OCI-LY1 (cell line): ENCODE measurements at regions not wholly inside any gene's neighbourhood (a gene's known extent, or its start where the extent isn't known, plus 50 kb on each side); places are given as distances from the start of the nearest gene placed in this dataset.

Source experiments
- H2AFZ ChIP-seq: fragments of 200-600 bp; sonication (generic), shearing (Covaris generic); 2 replicates; pipeline ENCODE4 v1.6.0; 2014; ENCODE audit warnings: antibody characterized with exemption, mild to moderate bottlenecking, low read length
- H3F3A ChIP-seq: fragments of 200-600 bp; sonication (generic), shearing (Covaris generic); 2 replicates; pipeline ENCODE4 v1.6.0; 2014; ENCODE audit warnings: mild to moderate bottlenecking, antibody characterized with exemption, low read length, moderate library complexity; ENCODE audit not compliant: insufficient read depth
- H3K27ac ChIP-seq: fragments of 200-600 bp; sonication (generic); 2 replicates; pipeline ENCODE4 v1.5.1; 2014; ENCODE audit warnings: low read length, mixed run types, mild to moderate bottlenecking, low read depth; ENCODE audit not compliant: poor library complexity, severe bottlenecking
- H3K27me3 ChIP-seq: fragments of 200-600 bp; sonication (generic); 2 replicates; pipeline ENCODE4 v1.6.0; 2014; ENCODE audit warnings: antibody characterized with exemption, mild to moderate bottlenecking, low read length, moderate library complexity; ENCODE audit not compliant: insufficient read depth
- H3K36me3 ChIP-seq: fragments of 200-600 bp; sonication (generic); 2 replicates; pipeline ENCODE4 v1.6.1; 2014; ENCODE audit warnings: mild to moderate bottlenecking, antibody characterized with exemption, low read length, moderate library complexity, mixed read lengths; ENCODE audit not compliant: insufficient read depth
- H3K4me1 ChIP-seq: fragments of 200-600 bp; sonication (generic); 2 replicates; pipeline ENCODE4 v1.5.1; 2014; ENCODE audit warnings: mild to moderate bottlenecking, low read length, moderate library complexity; ENCODE audit not compliant: insufficient read depth, severe bottlenecking
- H3K4me2 ChIP-seq: fragments of 200-600 bp; sonication (generic), shearing (Covaris generic); 2 replicates; pipeline ENCODE4 v1.6.1; 2014; ENCODE audit warnings: low read length
- H3K4me3 ChIP-seq: fragments of 200-600 bp; sonication (generic); 2 replicates; pipeline ENCODE4 v1.5.1; 2014; ENCODE audit warnings: low read length, low read depth, mild to moderate bottlenecking, mixed read lengths; ENCODE audit not compliant: poor library complexity, severe bottlenecking
- H3K79me2 ChIP-seq: fragments of 200-600 bp; shearing (Covaris generic); 2 replicates; pipeline ENCODE4 v1.6.1; 2016; ENCODE audit warnings: mixed run types, low read length, mixed read lengths; ENCODE audit not compliant: insufficient read depth
- H3K9ac ChIP-seq: fragments of 200-600 bp; sonication (generic), shearing (Covaris generic); 2 replicates; pipeline ENCODE4 v1.6.1; 2014; ENCODE audit warnings: mild to moderate bottlenecking, low read length, mixed read lengths
- H3K9me2 ChIP-seq: fragments of 200-600 bp; sonication (generic), shearing (Covaris generic); 2 replicates; pipeline ENCODE4 v1.6.1; 2014; ENCODE audit warnings: low read depth, mild to moderate bottlenecking, low read length, mixed read lengths
- H3K9me3 ChIP-seq: fragments of 200-600 bp; shearing (Covaris generic); 2 replicates; pipeline ENCODE4 v1.6.1; 2014; ENCODE audit warnings: low read length, mixed read lengths
- H4K20me1 ChIP-seq: fragments of 200-600 bp; sonication (generic), shearing (Covaris generic); 2 replicates; pipeline ENCODE4 v1.6.0; 2016; ENCODE audit warnings: mild to moderate bottlenecking, low read length; ENCODE audit not compliant: insufficient read depth
- CTCF ChIP-seq: fragments of 200-600 bp; sonication (generic), shearing (Covaris generic); IDR thresholded peaks from 2 replicates; pipeline ENCODE4 v1.5.1; 2017; ENCODE audit warnings: mild to moderate bottlenecking, antibody characterized with exemption, low read length, moderate library complexity, mixed read lengths
- EZH2 ChIP-seq: fragments of 200-600 bp; sonication (generic), shearing (Covaris generic); IDR thresholded peaks from 2 replicates; pipeline ENCODE4 v1.8.0; 2017; ENCODE audit warnings: borderline replicate concordance, mixed run types, mild to moderate bottlenecking, antibody characterized with exemption, low read length, moderate library complexity, mixed read lengths

GRCh38 chr22:11627436-11627797 lies 3900.6 kb upstream of the OR11H1 start:
- Histone ChIP-seq H3K27ac (no peak overlapping the region), H3F3A (no peaks in the 10 kb centered on the region)

DNA sequence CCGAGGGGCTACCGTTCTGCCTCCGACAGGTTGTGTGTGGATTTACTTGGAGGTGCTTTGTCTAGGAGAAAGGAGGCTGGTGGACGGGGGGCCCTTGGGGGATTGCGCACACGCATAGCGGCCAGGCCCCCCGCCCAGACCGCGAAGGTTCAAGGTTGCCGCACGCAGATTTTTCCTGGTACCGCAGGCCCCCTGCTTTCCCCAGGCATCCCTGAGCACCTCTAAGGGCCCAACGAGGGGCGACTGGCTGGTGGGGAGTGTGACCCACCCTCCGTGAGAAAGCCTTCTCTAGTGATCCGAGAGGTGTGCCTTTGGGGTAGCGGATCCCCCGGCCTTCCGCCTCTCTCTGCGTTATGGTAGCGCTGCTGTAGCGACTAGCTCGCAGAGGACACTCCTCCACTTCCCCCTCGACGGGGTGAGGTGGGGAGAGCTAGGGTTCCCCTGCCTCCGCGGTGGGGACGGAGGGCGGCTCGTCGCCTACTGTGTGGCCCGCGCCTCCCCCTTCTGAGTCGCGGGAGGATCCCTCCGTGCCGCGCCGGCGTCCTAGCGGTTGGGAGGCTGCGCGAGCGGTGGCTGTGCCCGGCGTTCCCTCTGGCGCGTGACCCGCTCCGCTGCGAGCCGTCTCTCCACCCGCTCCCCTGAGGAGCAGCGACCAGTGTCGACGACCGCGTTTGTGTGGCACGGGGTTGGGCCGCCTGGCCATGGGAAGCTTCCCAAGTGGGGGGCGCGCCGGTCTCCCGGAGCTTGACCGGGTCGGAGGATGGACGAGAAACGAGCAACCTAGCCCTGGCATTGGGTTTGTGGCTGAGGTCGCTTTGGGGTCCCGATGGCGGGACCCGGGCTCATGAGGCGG lies 3900.0 kb upstream of the OR11H1 start:
- no peak overlapping the region for H3K9ac ChIP-seq
- H3K4me2 ChIP-seq, result no peak overlapping the region
- H3K4me3 ChIP-seq, result no peak overlapping the region
- no peaks in the 10 kb centered on the region for H3K79me2 ChIP-seq
- H3K4me1 ChIP-seq, result no peaks in the 10 kb centered on the region
- no peak overlapping the region for H3K27ac ChIP-seq
- H3K27me3 ChIP-seq, result no peaks in the 10 kb centered on the region
- no peaks in the 10 kb centered on the region for H4K20me1 ChIP-seq
- H3K9me3 ChIP-seq, result peaks cover 7% of the 10 kb centered on the region; the same call in 1 of the 2 replicates
- H3K36me3 ChIP-seq, result no peaks in the 10 kb centered on the region
- H2AFZ ChIP-seq, result no peak overlapping the region
- TF ChIP-seq EZH2 (no peak), CTCF (no peak)
- H3F3A ChIP-seq, result no peaks in the 10 kb centered on the region
- H3K9me2 ChIP-seq, result no peaks in the 10 kb centered on the region

More at GRCh38 chr22:11627436-11627797, 3900.6 kb upstream of the OR11H1 start:
- Histone ChIP-seq H3K79me2 (no peaks in the 10 kb centered on the region), H2AFZ (no peak overlapping the region), H4K20me1 (no peaks in the 10 kb centered on the region), H3K4me2 (no peak overlapping the region), H3K9me3 (peaks cover 7% of the 10 kb centered on the region; the same call in 1 of the 2 replicates), H3K9ac (no peak overlapping the region), H3K36me3 (no peaks in the 10 kb centered on the region), H3K4me1 (no peaks in the 10 kb centered on the region), H3K9me2 (no peaks in the 10 kb centered on the region), H3K4me3 (no peak overlapping the region), H3K27me3 (no peaks in the 10 kb centered on the region)
- TF ChIP-seq EZH2, result no peak
- TF ChIP-seq CTCF, result no peak

GRCh38 chr22:11628651-11629511 lies 3899.1 kb upstream of the OR11H1 start:
- no peaks in the 10 kb centered on the region for H3K27me3 ChIP-seq
- no peak overlapping the region for H3K4me3 ChIP-seq
- H3K79me2 ChIP-seq, result no peaks in the 10 kb centered on the region
- H3K4me2 ChIP-seq, result no peak overlapping the region
- H3K36me3 ChIP-seq, result no peaks in the 10 kb centered on the region
- H3F3A ChIP-seq, result no peaks in the 10 kb centered on the region
- no peaks in the 10 kb centered on the region for H3K9me2 ChIP-seq
- TF ChIP-seq CTCF (no peak), EZH2 (no peak)
- peaks cover 7% of the 10 kb centered on the region; the same call in 1 of the 2 replicates for H3K9me3 ChIP-seq
- H3K4me1 ChIP-seq, result no peaks in the 10 kb centered on the region
- H4K20me1 ChIP-seq, result no peaks in the 10 kb centered on the region
- no peak overlapping the region for H3K9ac ChIP-seq
- no peak overlapping the region for H2AFZ ChIP-seq
- no peak overlapping the region for H3K27ac ChIP-seq
